ENCODE measurements at regions not wholly inside any gene's neighbourhood (a gene's known extent, or its start where the extent isn't known, plus 50 kb on each side); places are given as distances from the start of the nearest gene placed in this dataset.

GRCh38 chr9:107673861-107674720 lies 184.5 kb upstream of the KLF4 start:
- Histone ChIP-seq H3K36me3 (ENCODE audit: control insufficient read depth in 4 of 4, insufficient read depth in 3 of 4, low read depth in 1 of 4, low read length in 3 of 4) (no peaks in the 10 kb centered on the region), H3K4me1 (ENCODE audit: control insufficient read depth in 4 of 4, insufficient read depth in 4 of 4, low read length in 3 of 4) (no peaks in the 10 kb centered on the region), H3K4me3 (ENCODE audit: low read depth in 1 of 3, low read length in 3 of 3) (no peak overlapping the region), H3K9me3 (ENCODE audit: control insufficient read depth in 4 of 4, low read length in 3 of 4) (no peaks in the 10 kb centered on the region), H3K27ac (ENCODE audit: low read depth in 1 of 2, low read length in 2 of 2) (no peak overlapping the region), H3K27me3 (ENCODE audit: control insufficient read depth in 4 of 4, insufficient read depth in 4 of 4, low read length in 3 of 4) (no peaks in the 10 kb centered on the region), H3K9ac (ENCODE audit: low read depth in 1 of 2, low read length in 2 of 2) (no peak overlapping the region)
- 93% methylated on average over 3 of the region's 3 CpGs for WGBS
- no peak for TF ChIP-seq TAF1 (conservative IDR thresholded peaks at IDR 0.05)
- no peak for TF ChIP-seq CTCF (IDR thresholded peaks at IDR 0.05; ENCODE audit: low read depth, low read length, missing input control)
- TF ChIP-seq YY1 (IDR thresholded peaks at IDR 0.05), result no peak
- no peak for TF ChIP-seq NR2F2 (IDR thresholded peaks at IDR 0.05)
- TF ChIP-seq EGR1 (IDR thresholded peaks at IDR 0.05; ENCODE audit: low read depth in 2 of 2), result no peak
- no peak for TF ChIP-seq ZBTB33 (IDR thresholded peaks at IDR 0.05)
- TF ChIP-seq HNF4G (IDR thresholded peaks at IDR 0.05), result no peak
- no peak for TF ChIP-seq FOXA1 (IDR thresholded peaks at IDR 0.05)
- no peak for TF ChIP-seq GABPA (IDR thresholded peaks at IDR 0.05 in 1 of 2, conservative IDR thresholded peaks at IDR 0.05 in 1 of 2)
- no peak for TF ChIP-seq HNF4A (conservative IDR thresholded peaks at IDR 0.05)
- TF ChIP-seq ATF3 (IDR thresholded peaks at IDR 0.05), result no peak
- TF ChIP-seq REST (IDR thresholded peaks at IDR 0.05), result no peak
- no peak for TF ChIP-seq MAX (IDR thresholded peaks at IDR 0.05)
- no peak for TF ChIP-seq RXRA (IDR thresholded peaks at IDR 0.05)
- no peak for TF ChIP-seq JUND (IDR thresholded peaks at IDR 0.05)
- TF ChIP-seq RAD21 (IDR thresholded peaks at IDR 0.05), result no peak
- no peak for TF ChIP-seq SP1 (IDR thresholded peaks at IDR 0.05)
- TF ChIP-seq FOXA2 (IDR thresholded peaks at IDR 0.05), result no peak
- DNase-seq (ENCODE audit: low spot score), result no peak
